ENCODE measurements at regions not wholly inside any gene's neighbourhood (a gene's known extent, or its start where the extent isn't known, plus 50 kb on each side); places are given as distances from the start of the nearest gene placed in this dataset.
"Not testable (repeated sequence)": the region's sequence is repeated elsewhere in the genome, so short reads cannot be mapped to it uniquely, and the experiment has no call there.

DNA sequence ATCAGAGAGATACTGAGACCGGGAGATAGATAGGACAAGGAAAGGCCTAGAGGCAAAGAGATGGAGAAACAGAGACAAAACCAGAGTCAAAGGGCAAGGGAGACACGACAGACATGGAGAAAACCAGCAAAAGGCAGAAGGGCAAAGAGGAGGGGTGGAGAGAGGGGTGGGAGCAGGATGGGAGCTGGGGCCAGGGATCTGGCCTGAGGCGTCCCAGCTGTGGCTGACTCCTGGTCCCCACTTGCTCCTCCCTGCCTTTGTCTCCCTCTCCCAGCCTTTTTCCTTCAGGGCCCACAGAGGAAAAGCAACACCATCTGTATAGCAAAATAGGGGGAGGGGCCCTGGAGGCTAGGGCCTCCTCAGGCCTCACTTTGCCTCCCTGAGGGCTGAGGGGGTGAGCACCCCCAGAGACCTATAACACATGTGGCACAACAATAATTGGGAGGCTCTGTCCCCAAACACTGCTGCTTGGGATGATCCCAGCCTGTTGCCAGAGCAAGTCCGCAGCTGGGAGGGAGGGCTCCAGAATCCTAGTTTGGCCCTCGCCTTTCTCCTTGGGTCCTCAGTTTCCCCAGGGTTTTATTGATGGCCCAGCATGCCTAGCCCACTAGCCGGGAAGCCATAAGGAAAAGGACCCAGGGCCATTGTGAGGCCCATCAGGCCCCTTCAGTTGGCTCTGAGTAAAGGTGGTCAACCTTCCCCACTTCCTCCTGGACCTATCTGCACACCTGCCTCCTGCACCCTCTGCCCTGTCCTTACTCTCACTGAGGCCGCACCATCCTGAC, 96.8 kb downstream of the PJA1 start:
- in situ Hi-C loops (cut with HindIII; ENCODE audit: low pct_unique_long_range_greater_than_20kb, low sequenced_read_pairs), result no loop called here
- DNase-seq (ENCODE audit: low read depth, low spot score), result no peak

DNA sequence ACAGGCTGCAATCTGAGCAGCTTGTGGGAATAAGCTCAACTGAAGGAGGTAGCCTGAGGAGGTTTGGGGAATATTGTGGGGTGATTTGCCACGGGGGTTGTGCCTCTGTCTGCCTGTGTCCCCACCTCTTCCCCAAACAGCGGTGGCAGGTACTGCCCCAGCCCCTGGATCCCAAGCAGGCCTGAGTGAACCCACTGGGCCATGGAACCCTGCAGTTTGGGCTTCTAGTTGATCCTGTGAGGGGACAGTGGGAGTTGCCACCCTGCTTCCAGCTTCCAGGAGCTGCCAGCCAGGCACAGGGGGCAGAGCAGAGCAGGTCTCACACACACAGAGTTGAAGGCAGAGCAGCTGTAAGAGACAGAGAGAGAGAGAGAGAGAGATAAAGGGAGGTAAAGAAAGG, 97.4 kb downstream of the PJA1 start:
- in situ Hi-C loops (cut with HindIII; ENCODE audit: low pct_unique_long_range_greater_than_20kb, low sequenced_read_pairs), result no loop called here
- DNase-seq (ENCODE audit: low read depth, low spot score), result no peak

DNA sequence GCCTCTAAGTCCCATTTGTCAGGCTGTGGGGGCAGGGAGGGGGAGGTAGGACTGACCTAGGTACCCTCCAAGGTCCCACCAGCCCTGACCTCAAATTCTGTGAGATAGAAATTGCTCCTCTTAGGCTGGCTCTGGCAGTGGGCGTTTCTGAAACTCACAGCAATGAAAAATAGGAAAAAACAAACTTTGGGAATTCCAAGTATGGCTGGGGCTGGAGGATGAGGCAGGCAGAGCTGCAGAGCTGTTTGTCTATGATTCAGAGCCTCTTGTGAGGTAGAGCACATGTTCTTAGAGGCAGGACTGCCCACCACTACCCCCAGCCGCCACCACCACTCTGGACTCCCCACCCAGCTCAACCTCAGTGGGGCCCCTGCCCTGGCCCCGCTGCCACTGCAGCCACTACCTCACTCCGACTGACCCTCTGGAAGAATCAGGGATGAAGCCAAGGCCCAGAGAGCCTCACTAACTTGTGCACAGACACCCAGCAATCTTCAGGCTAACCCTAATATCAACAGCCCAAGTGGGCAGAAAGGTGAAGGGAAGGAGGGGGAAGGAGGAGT, 98.2 kb downstream of the PJA1 start:
- DNase-seq (ENCODE audit: low read depth, low spot score), result no peak
- in situ Hi-C loops (cut with HindIII; ENCODE audit: low pct_unique_long_range_greater_than_20kb, low sequenced_read_pairs), result no loop called here

- in situ Hi-C loops (cut with HindIII; ENCODE audit: low pct_unique_long_range_greater_than_20kb, low sequenced_read_pairs), result no loop called here
- DNase-seq (ENCODE audit: low read depth, low spot score), result no peak
Measured at GRCh38 chrX:69066021-69066757, 99.1 kb downstream of the PJA1 start.

- in situ Hi-C loops (cut with HindIII; ENCODE audit: low pct_unique_long_range_greater_than_20kb, low sequenced_read_pairs), result no loop called here
- DNase-seq (ENCODE audit: low read depth, low spot score), result no peak
Measured at GRCh38 chrX:69065451-69065850, 99.8 kb downstream of the PJA1 start.

DNA sequence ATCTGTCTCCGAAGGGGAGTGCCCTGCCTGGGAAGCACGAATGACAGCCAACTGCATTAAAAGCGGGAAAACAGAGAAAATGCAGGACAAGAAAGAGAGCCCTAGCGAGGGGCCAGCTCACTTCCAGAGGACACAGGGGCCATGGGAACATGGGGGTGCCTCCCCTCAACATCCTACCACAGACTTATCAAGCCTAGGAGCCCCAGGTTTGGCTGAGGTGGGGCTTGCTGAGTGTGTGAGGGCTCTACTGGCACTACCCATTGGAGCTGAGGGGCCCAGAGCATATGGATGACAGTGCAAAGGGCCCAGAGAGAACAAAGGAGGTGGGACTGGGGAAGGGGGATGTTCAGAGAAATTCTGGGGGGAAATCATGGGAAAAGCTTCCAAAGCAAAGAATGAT, 101.8 kb downstream of the PJA1 start:
- no peak for DNase-seq (ENCODE audit: low read depth, low spot score)
- in situ Hi-C loops (cut with HindIII; ENCODE audit: low pct_unique_long_range_greater_than_20kb, low sequenced_read_pairs), result no loop called here

GRCh38 chrX:69062493-69062892, 102.8 kb downstream of the PJA1 start:
- in situ Hi-C loops (cut with HindIII; ENCODE audit: low pct_unique_long_range_greater_than_20kb, low sequenced_read_pairs), result no loop called here
- DNase-seq (ENCODE audit: low read depth, low spot score), result no peak

DNA sequence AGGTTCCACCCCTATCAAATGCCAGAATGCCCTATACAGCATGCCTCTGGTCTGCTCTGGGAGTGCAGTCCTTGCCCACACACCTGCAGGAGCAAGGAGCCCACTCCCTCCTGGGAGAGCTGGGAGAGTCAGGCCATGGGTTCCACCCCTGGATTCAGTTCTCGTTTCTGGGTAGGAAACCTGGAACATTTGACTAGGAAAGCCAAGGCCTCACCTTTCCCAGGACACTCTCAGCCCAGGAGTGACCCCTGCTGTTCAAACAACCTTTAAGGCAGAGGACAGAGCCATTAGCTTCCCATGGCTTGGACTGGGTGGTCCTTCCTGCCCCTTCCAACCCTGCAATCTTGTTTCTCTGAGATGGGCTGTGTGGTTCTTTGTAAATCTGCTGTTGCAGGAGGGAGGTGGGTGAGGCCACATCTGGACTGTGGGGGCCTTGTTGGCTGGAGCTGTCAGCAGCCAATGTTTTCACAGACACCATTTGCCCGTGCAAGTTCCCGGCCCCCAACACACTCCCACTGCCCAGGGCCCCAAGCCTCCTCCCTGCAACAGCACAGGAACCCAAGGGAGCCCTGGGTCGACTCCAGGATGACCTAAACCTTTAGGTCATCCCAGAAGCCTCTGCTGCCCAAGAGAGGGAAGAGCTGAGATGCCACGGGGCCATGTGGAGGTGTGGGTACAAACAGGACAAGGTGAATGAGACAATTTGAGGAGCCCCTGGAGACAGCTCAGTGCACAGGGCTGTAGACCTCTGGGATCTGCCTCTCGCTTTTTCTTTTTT, 104.4 kb downstream of the PJA1 start:
- in situ Hi-C loops (cut with HindIII; ENCODE audit: low pct_unique_long_range_greater_than_20kb, low sequenced_read_pairs), result no loop called here
- peak; percentile 48 for DNase-seq (ENCODE audit: low read depth, low spot score)

DNA sequence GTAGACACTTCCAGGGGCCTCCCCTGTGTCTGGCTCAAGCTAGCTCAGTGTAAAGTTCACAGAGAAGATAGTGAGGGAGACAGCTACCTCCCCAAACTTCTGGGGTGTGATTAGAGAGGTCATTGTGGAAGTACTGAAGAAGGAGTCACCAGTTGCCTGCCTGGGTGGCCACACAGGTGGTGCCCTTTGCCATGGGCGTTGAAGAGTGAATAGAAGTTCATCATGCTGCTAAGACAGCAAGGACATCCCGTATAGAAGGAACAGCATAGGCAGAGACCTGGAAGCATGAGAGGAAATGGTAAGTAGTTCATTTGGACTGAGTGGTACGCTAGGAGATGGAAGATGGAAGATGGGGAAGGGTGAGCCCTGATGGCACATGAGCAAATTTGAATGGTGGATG, 110.1 kb downstream of the PJA1 start:
- no peak for DNase-seq (ENCODE audit: low read depth, low spot score)

GRCh38 chrX:69054497-69054896, 110.8 kb downstream of the PJA1 start:
- in situ Hi-C loops (cut with HindIII; ENCODE audit: low pct_unique_long_range_greater_than_20kb, low sequenced_read_pairs); DNase-seq (ENCODE audit: low read depth, low spot score): not testable (repeated sequence)

More for the DNA sequence above, 110.1 kb downstream of the PJA1 start:
- in situ Hi-C loops (cut with HindIII; ENCODE audit: low pct_unique_long_range_greater_than_20kb, low sequenced_read_pairs), result no loop called here

- in situ Hi-C loops (cut with HindIII; ENCODE audit: low pct_unique_long_range_greater_than_20kb, low sequenced_read_pairs), result no loop called here
- DNase-seq (ENCODE audit: low read depth, low spot score), result no peak
Measured at GRCh38 chrX:69051901-69052300, 113.4 kb downstream of the PJA1 start.

DNA sequence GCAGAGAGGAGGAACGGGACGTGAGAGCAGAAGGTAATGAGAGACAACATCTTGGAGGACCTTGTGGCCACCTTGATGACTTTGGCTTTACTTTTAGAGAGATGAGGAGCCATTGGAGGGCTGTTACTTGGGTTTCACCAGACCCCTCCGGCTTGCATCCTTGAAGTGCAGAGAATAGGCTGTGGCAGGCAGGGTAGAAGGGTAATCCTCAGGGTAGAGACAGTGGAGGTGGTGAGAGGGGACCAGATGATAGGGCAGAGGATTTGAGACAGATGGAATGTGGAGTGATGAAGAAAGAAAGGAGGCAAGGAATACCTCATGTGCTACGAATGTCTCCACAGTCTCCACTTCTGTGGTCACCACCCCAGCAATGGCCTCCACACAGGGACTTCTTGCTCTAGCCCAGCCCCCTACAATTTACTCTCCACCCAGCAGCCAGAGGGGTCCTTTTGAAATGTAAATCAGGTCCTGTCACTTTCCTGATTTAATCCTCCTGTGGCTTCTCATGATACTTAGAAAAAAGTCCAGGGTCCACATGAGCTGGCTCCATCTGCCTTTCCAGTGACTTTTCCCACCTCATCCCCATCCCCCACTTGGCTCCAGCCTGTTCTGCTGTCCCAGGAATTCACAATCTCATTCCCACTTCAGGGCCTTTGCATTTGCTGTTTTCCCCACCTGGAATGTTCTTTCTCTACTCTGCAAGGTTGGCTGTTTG, 115.0 kb downstream of the PJA1 start:
- in situ Hi-C loops (cut with HindIII; ENCODE audit: low pct_unique_long_range_greater_than_20kb, low sequenced_read_pairs), result no loop called here
- no peak for DNase-seq (ENCODE audit: low read depth, low spot score)

GRCh38 chrX:69046996-69047490, 118.2 kb downstream of the PJA1 start:
- DNase-seq (ENCODE audit: low read depth, low spot score), result no peak
- in situ Hi-C loops (cut with HindIII; ENCODE audit: low pct_unique_long_range_greater_than_20kb, low sequenced_read_pairs), result no loop called here

GRCh38 chrX:69045616-69046345, 119.5 kb downstream of the PJA1 start:
- no peak for DNase-seq (ENCODE audit: low read depth, low spot score)
- in situ Hi-C loops (cut with HindIII; ENCODE audit: low pct_unique_long_range_greater_than_20kb, low sequenced_read_pairs), result no loop called here

DNA sequence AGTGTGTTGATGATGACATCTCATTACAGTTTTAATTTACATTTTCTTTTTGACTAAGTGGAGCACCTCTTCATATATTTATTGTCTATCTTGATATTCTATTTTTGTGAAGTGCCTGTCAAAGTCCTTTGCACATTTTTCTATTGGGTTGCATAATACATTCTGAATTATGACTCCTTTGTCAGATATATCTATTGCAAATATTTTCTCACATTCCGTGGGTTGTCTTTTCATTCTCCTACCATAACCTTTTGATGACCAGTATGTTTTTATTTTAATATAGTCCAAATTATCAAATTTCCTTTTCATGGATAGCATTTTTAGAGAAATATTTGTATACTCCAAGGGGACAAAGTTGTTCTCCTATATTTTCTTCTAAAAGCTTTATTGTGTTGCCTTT, 126.4 kb downstream of the PJA1 start:
- in situ Hi-C loops (cut with HindIII; ENCODE audit: low pct_unique_long_range_greater_than_20kb, low sequenced_read_pairs), result no loop called here
- DNase-seq (ENCODE audit: low read depth, low spot score), result no peak

DNA sequence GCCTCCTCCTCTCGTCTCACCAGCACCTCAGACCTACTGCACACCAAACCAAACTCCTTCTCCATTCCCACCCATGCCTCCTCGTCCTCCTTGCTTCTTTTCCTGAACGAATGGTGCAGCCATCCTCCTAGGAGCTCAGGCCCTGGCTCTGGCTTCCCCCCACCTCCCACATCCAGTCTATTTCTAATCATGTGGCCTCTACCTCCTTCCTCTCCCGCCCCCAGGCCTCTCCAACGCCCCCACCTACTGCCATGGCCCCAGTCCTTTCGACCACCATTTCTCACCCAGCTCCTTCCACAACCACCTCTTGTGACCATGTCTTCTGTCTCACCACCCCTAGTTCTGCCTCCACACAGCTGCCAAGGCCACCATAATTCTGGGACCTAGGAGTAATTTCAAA, 127.1 kb downstream of the PJA1 start:
- DNase-seq (ENCODE audit: low read depth, low spot score), result no peak
- in situ Hi-C loops (cut with HindIII; ENCODE audit: low pct_unique_long_range_greater_than_20kb, low sequenced_read_pairs), result no loop called here

DNA sequence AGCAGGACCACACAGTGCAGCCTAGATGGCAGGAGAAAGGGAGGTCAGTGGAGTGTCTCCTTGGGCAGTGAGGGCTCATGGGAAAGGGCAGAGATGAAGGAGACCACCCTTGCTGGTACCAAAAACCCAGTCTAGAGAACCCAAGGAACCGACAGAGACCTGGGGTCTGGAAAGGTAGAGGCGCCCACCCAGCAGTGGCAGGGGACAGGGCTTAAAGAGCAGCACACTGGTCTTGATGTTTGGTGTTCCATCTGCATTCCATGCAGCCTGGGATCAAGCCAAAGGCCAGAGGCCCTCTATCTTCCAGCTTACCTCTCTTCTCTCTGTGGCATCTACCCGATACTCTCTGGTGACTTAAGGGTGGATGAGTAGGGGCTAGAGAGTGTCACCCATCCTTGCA, 127.5 kb downstream of the PJA1 start:
- DNase-seq (ENCODE audit: low read depth, low spot score), result no peak
- in situ Hi-C loops (cut with HindIII; ENCODE audit: low pct_unique_long_range_greater_than_20kb, low sequenced_read_pairs), result no loop called here

Measured in SK-MEL-5 (cell line).